Spleen (tissue), 7 donors: ENCODE measurements at regions not wholly inside any gene's neighbourhood (a gene's known extent, or its start where the extent isn't known, plus 50 kb on each side); places are given as distances from the start of the nearest gene placed in this dataset.

Experiments used
- CTCF ChIP-seq, 11 experiments: fragments of 200-600 bp in 7 of 11; fragments of 450-650 bp in 4 of 11; sonication (generic) in 4 of 11; IDR thresholded peaks in 8 of 11; conservative IDR thresholded peaks in 3 of 11; 1 replicate in 7 of 11; 2 replicates in 4 of 11; pipeline versions ENCODE4 v1.4.0 to v1.8.0; 2016 to 2021; ENCODE audit warnings: antibody characterized with exemption in 11 of 11, inconsistent platforms in 4 of 11, mild to moderate bottlenecking in 1 of 11
- POLR2A ChIP-seq, 3 donors: fragments of 450-650 bp; IDR thresholded peaks; one replicate each; pipeline ENCODE4 v1.5.1; 2017; ENCODE audit warnings: antibody characterized with exemption in 3 of 3, mild to moderate bottlenecking in 1 of 3
- POLR2AphosphoS5 ChIP-seq, 3 donors: sonication (generic); formaldehyde crosslinking; IDR thresholded peaks; one replicate each; pipeline ENCODE4 v1.5.1; 2017; ENCODE audit warnings: antibody characterized with exemption in 3 of 3
- donor health status: DM: no; HTN: no; CAD: no; lungs with moderate emphysema.
- donor health status: DM: no; HTN: no; CAD: no.
- donor health status: DM: no; HTN: no; CAD: no.

GRCh38 chr6:47149554-47149953 is 107.4 kb upstream of the ADGRF1 start:
- TF ChIP-seq CTCF (IDR thresholded peaks at IDR 0.05 in 8 of 11, conservative IDR thresholded peaks at IDR 0.05 in 3 of 11), result no peak
- no peak for TF ChIP-seq POLR2A (IDR thresholded peaks at IDR 0.05)
- no peak for TF ChIP-seq POLR2AphosphoS5 (IDR thresholded peaks at IDR 0.05)
